ENCODE measurements at regions not wholly inside any gene's neighbourhood (a gene's known extent, or its start where the extent isn't known, plus 50 kb on each side); places are given as distances from the start of the nearest gene placed in this dataset.

DNA sequence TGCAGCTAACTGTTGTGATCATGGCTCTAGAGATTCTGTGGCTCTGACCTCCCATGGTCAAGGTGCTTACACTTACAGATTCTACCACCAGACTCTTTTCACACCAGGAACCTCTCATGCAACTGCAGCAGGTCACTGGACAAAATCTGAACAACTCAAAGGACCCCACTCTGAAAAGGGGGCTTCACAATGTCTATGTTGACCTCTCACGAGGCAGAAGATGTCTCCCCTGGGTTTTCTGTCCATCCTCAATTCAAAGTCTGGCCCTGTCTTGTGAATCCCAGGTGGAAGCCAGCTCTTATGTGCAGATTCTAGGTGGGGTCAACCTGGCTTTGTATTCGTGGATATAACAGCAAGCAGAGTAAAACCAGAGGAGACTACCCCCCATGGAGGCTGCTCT, 118.6 kb upstream of the ZNF479 start:
- TF ChIP-seq, protein P1, sequence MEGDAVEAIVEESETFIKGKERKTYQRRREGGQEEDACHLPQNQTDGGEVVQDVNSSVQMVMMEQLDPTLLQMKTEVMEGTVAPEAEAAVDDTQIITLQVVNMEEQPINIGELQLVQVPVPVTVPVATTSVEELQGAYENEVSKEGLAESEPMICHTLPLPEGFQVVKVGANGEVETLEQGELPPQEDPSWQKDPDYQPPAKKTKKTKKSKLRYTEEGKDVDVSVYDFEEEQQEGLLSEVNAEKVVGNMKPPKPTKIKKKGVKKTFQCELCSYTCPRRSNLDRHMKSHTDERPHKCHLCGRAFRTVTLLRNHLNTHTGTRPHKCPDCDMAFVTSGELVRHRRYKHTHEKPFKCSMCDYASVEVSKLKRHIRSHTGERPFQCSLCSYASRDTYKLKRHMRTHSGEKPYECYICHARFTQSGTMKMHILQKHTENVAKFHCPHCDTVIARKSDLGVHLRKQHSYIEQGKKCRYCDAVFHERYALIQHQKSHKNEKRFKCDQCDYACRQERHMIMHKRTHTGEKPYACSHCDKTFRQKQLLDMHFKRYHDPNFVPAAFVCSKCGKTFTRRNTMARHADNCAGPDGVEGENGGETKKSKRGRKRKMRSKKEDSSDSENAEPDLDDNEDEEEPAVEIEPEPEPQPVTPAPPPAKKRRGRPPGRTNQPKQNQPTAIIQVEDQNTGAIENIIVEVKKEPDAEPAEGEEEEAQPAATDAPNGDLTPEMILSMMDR (IDR thresholded peaks at IDR 0.05; ENCODE audit: low read depth, low read length): no peak
- H3K4me3 ChIP-seq (replicated peaks in 1 of 2; ENCODE audit: low read depth in 2 of 2, low read length in 2 of 2): no peak overlapping the region
- DNase-seq (ENCODE audit: low read depth in 2 of 2): no peak

- no peak overlapping the region for H3K4me3 ChIP-seq (replicated peaks in 1 of 2; ENCODE audit: low read depth in 2 of 2, low read length in 2 of 2)
- DNase-seq (ENCODE audit: low read depth in 2 of 2): no peak
- TF ChIP-seq, protein P1 (IDR thresholded peaks at IDR 0.05; ENCODE audit: low read depth, low read length): no peak
Observed at GRCh38 chr7:57256637-57257375, 124.6 kb upstream of the ZNF479 start.

- no peak overlapping the region for H3K4me3 ChIP-seq (replicated peaks in 1 of 2; ENCODE audit: low read depth in 2 of 2, low read length in 2 of 2)
- DNase-seq (ENCODE audit: low read depth in 2 of 2): no peak
- TF ChIP-seq, protein P1 (IDR thresholded peaks at IDR 0.05; ENCODE audit: low read depth, low read length): no peak
Observed at GRCh38 chr7:57274535-57275283, 142.5 kb upstream of the ZNF479 start.

DNA sequence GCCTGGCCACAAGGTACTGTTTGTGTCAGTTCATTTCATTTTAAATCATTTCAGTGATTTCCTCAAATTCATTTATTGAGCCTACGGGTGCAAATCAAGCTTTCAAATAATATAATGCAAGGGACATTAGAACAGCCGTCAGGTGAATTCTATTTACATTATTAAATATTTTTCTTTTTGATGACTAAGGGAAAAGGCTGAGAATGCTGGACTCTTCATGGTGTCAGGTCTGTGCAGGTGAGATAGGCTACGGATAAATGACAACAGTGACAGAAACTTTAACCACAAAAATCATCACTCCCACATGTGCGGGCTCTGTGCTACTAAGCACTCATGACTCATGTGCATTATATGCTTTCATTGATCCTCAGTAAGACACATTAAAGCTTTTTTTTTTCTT, 149.2 kb upstream of the ZNF716 start:
- TF ChIP-seq, protein P1 (IDR thresholded peaks at IDR 0.05; ENCODE audit: low read depth, low read length): no peak
- no peak overlapping the region for H3K4me3 ChIP-seq (replicated peaks in 1 of 2; ENCODE audit: low read depth in 2 of 2, low read length in 2 of 2)
- no peak for DNase-seq (ENCODE audit: low read depth in 2 of 2)

DNA sequence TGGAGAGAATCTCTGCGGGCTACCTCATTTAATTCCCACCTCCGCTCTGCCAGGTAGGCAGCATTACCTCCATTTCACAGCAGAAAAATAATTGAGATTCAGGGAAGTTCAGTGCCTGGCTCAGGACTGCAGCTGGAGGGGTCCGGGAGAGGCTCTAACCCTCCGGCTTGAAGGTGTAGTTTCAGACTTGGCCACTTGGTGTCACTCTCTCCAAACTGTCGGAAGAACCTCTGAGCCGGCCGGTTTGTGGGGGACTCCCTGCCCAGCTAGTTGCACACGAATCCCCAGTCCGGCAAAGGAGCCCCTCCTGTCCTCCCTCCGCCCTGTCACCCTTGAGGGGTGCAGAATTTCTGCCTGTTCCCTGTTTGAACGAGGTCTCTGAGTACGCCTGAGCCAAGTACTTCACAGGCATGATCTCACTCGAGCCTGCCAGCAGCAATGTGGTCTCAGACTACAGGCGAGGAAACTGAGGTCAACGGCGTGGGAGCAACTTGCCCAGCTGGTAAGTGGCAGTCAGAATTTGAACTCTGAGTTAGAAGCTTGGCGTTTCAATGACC, 144.7 kb upstream of the ZNF716 start:
- TF ChIP-seq, protein P1 (IDR thresholded peaks at IDR 0.05; ENCODE audit: low read depth, low read length): peak; percentile 7
- no peak overlapping the region for H3K4me3 ChIP-seq (replicated peaks in 1 of 2; ENCODE audit: low read depth in 2 of 2, low read length in 2 of 2)
- DNase-seq (ENCODE audit: low read depth in 2 of 2): no peak

DNA sequence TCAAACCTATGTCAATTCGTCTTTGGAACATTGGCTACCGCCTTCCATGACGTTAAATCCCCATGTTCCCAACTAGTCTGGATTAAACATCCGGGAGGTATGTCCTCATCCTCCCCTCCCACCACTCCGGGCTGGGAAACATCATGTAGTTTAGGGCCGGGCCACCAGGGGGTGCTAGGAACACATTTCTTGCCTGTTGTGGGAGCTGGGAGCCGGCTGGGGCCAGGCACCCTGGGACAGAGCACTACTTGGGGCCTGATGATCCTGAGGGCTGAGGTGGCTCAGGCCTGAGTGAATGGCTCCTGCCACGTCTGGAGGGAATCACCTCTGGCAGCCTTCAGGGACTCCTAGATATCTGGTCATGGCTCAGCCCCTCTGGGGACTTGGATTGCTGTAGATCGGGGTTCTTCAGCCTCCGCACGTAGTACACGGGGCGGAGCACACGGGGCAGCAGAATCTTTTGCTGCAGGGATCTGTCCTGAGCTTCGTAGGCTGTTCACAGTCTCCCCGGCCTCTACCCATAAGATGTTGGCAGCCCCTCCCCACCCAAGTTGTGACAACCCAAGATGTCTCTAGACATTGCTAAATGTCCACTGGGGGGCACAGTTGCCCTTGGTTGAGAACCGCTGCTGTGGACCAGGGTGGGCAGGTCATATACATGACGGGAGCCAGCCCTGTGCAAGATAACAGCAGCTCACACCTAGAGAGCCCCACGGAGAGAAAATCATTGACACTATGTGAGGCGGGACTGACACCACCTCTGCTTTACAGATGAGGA, 141.2 kb upstream of the ZNF716 start:
- TF ChIP-seq, protein P1 (IDR thresholded peaks at IDR 0.05; ENCODE audit: low read depth, low read length): no peak
- DNase-seq (ENCODE audit: low read depth in 2 of 2): no peak
- H3K4me3 ChIP-seq (replicated peaks in 1 of 2; ENCODE audit: low read depth in 2 of 2, low read length in 2 of 2): no peak overlapping the region

Data from cardiac fibroblast (primary cell).